HG03039 (cell line): ENCODE measurements at regions not wholly inside any gene's neighbourhood (a gene's known extent, or its start where the extent isn't known, plus 50 kb on each side); places are given as distances from the start of the nearest gene placed in this dataset.
"Not testable (repeated sequence)": the region's sequence is repeated elsewhere in the genome, so short reads cannot be mapped to it uniquely, and the experiment has no call there.

Source experiments
- ATAC-seq: cut with Tn5 transposase; IDR thresholded peaks from one replicate; pipeline ENCODE4 v1.9.1; 2021; ENCODE audit warnings: mild to moderate bottlenecking, moderate library complexity; ENCODE audit not compliant: unreplicated experiment

DNA sequence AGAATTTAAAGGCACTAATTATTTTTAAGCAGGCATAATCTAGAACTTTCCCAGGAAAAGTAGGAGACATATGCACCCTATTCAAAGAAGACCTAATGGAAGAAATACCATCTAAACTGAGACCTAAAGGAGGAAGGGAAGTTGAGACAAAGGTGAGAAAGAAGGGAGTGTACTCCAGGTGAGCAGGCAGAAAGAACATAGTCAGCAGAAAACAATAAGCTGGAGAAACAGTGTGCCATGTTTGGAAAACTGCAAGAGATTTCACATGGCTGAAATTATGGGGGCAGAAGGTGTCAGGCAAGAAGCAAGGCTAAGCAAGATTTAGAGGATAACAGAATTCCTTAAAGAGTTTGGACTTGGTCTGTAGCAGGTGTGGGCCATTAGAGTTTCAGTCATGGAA, 167.0 kb upstream of the USP25 start:
- ATAC-seq, result no peak

DNA sequence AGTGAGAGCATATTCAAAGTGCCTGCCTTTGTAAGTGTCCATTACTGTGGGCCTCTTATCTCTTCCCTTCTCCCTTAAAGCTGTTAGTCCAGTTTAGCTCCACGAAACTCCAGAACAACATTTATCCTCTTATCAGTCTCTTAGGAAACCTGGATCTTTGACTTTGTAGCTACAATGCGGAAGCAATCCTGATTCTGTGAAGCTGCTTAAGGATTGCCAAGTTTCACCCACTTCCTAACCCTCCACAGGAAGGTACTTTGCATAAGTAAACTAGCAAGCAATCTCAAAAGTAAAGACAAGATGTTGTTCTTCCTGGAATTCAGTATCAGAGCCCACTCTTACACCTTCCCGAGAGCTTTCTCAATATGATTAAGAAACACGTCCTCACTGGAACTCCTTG, 164.9 kb upstream of the USP25 start:
- ATAC-seq, result no peak

DNA sequence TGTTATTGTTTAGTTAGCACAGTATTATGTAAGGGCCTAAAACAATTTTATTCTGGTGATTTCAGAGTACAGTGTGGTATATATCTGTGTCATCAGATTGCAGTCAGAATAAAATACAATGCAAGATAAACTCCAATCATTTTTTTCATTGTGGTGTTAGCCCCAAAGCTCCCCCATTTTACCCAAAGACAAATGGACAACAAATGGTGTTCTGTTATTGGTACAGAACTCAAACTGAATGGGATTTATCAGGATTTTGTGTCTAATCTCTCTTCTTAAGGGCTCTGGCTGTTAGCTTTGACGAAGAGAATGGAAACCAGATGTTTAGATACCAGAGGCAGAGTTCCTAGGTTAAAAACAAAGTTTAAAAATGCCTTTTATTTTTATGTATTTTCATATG, 163.1 kb upstream of the USP25 start:
- ATAC-seq, result no peak

DNA sequence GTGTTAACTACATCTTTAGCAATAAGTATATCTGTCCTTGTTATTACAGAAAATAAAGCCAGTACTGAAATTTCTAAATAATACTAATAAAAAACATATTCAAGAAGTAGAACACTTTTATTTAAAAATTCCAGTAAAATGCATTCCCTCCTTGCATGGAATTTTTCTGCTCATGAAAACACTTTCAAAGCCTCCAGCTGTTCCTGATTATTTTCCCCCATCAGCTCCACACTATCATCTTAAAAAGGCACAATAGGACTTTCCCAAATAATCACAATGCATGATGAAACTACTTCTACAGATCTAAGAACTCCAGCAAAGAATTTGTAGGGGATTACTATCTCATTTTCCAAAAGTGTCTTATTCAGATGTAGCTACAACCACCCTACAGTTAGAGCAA, 162.6 kb upstream of the USP25 start:
- no peak for ATAC-seq

DNA sequence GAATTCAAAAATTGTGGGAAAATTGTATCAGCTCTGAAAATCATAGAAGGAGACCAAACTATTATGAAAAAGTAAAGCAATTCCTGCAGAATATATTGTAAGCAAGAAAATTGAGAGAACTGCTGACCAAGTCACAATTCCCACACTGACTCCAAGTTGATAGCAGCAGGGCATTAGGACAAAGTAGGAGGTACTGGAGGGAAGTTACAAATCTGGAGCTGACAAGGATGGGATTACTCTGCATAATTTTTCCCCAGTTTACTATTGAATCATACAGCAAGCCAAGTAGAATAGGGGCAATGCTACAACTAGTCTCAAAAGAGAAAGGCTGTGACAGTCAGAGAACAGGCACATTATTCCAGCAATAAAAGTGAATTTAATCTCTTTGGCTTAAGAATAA, 161.3 kb upstream of the USP25 start:
- no peak for ATAC-seq

DNA sequence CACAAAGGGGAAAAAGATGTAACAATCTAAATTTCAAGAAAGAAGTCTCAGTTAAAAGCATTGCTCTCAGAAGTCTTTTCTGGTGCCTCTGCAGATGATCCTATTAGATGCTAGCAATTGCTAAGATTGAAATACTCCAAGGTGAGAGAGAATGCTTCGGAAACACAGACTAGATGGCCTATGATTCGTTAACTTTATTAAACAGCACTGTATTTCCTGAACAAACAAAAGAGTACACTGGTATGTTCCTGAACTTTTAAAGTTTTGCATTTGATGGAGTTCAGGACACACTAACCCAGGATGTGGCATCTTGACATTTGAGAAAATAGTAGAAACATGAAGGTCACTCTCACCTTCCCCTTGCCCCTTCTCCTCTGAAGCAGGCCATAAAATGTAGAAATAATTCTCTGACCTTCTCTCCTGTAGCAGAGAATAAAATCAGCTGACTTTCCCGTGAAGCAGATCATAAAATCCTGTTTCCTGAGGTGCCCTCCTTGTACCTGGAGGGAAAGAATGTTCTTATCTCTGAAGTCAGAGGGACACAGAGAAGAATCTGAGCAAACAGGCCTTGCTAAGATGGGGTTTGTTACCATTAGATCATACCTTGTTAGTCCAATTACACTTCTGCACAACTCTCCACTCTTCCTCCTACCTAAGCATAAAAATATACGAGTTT, 142.9 kb upstream of the USP25 start:
- ATAC-seq, result no peak

DNA sequence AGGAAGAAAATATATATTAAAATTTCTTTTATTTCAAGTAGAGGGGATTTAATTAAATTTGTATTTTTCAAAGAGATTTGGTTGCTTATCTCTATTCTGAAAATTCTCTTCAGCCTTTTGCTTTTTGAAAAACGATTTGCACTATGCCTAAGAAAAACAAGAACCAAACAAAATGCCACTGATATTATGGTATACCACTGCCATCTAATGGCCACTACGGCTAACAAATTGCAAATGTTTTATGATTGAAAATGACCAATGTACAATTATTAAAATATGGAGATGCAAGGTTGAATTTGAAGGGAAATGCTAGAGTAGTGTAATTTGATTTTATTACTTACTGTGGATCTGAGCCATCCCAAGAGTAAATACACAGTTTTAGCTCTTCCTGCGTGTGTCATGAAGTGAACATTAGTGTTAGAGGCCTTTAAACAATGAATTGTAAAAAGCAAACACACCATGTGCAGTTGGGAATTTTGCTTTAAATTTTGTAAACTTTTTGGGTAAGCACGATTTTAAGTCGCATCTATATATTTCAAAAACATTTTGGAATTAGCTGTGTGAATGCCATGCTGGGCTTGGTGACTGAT, 137.4 kb upstream of the USP25 start:
- ATAC-seq, result no peak

DNA sequence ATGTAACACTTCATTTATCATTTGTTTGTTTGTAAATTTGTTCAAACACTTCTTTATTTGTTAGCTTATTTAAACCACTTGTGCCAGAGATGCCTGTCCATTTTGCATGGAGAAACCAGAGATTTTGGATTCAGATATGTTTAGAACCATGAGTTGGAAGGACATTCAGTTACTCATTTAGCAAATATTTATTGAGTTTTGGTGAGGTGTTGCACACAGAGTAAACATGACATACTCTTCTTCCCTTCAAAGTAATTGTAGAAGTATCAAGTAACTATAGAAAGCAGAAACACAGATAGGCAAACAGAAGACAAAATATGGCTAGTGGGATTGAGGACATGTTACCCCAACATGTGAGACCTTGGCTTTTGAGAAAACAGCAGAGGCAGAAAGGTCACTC, 136.8 kb upstream of the USP25 start:
- no peak for ATAC-seq

DNA sequence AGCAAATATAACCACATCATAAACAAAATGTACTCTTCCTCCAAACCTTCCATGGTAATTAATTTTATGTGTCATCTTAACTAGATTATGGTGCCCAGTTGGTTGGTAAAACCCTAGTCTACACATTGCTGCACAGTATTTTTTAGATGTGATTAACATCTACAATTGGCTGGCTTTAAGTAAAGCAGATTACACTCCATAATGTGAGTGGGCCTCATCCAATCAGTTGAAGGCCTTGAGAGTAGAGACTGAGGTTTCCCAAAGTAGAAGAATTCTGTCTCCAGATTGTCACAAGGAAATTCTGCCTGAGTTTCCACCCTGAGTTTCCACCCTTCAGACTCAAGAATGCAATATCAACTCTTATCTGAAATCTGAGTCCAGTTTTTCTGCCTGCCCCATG, 128.4 kb upstream of the USP25 start:
- no peak for ATAC-seq

DNA sequence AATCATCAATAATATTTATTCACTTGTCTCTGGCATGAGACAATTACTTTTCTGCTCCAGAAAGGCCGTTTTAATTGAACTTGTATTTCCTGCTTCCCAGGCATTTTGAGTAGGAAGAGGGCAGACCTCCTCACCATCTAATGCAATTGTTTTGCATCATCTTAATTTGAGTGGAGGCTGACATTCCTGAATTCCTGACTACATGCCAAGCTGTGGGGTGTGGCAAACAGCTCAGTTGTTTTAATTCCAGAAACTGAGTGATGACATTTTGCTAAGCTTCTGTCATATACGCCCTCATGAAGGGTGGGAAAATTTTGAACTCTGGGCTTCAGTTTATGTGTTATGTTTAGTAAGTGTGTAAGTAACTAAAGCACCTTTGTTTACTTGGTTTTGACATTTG, 125.4 kb upstream of the USP25 start:
- ATAC-seq, result no peak

DNA sequence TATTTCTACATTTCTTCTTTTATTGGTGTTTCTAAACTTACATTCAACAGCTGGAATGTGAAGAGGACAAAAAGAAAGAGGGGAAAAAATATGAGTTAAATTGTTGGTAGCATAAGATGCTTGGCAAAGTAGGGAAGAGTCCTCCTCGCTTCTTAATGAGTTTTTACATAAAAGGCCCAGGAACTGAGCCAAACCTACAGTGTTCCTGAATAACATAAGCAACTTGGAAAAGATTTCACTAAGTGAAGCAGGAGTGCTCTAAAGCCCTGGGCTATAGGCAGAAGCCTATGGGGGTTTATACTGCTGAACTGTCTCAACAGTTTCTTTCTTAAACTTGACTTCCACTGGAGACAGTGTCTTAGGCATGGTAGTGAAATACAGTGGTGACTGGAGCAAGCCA, 115.0 kb upstream of the USP25 start:
- ATAC-seq, result no peak

DNA sequence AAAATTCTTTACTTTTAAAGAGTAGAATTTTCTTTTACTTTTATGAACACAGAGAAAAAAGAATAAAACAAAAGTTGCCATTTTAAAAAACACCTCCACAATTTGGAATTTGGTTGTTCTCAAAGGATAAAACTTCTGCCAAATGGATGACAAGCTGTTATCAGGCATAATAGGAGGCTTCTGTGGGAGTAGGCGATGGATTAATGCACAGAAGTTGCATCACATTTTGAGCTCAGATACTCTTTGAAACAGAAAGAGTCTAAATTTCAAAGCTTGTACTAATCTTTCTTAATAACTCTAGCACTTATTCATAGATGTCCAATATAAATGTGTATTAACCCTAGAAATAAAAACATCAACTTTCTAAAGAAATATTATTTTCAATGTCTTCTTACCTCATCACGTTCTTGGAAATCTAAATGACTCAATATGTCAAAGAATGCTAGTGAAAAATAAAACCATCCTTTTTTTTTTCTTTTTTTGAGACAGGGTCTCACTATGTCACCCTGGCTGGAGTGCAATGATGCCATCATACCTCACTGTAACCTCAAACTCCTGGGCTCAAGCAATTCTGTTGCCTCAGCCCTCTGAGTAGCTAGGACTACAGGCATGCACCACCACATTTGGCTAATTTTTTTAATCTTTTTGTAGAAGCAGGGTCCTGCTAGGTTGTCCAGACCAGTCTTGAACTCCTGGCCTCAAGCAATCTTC, 112.8 kb upstream of the USP25 start:
- no peak for ATAC-seq

DNA sequence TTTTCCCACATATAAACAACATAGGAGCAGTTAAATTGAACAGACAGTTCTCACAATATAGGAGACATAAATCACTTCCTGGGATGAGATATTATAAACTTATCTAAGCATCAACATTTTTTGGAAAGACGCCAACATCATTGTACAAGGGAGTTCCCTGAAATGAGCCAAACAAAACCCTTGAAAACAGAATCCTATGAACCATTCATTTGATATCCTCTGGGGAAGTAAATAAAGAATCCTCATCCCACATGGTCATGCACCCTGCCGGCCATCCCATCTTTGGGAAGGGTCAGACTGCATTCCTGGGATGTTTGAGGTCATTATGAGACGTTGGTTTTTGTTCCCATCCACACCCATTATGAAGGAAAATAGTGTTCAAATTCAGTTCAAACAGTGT, 111.8 kb upstream of the USP25 start:
- ATAC-seq, result no peak

DNA sequence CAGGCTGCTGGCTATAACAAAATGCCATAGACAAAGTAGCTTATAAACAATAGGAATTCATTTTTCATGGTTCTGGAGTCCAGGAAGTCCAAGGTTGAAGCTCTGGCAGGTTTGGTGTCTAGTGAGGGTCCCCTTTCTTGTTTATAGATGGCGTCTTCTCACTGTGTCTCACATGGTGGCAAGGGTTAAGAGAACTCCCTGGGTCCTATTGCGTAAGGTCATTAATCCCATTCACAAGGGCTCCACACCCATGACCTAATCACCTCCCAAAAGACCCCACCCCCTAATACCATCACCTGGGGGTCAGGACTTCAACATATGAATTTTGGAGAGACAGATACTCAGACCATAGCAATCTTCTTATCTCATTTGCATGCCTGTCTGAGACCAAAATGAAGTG, 108.9 kb upstream of the USP25 start:
- no peak for ATAC-seq

DNA sequence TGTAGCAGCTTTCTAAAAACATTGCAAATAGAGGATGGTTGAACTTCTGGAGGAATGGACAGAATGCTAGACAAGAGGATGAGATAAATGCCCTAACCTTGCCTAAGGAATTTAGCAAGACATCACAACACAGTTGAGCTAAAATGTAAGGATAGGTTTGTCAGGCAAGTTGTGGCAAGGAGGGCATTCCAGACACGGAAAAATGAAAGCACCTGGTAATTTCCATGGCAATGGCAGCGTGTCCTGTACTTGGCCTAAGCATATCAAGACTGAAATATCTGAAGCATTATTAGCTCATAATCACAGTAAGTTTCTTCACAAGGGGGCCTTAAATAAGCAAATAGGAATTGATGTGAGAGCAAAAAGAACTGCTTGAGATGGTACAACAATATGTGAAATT, 105.1 kb upstream of the USP25 start:
- ATAC-seq, result no peak

DNA sequence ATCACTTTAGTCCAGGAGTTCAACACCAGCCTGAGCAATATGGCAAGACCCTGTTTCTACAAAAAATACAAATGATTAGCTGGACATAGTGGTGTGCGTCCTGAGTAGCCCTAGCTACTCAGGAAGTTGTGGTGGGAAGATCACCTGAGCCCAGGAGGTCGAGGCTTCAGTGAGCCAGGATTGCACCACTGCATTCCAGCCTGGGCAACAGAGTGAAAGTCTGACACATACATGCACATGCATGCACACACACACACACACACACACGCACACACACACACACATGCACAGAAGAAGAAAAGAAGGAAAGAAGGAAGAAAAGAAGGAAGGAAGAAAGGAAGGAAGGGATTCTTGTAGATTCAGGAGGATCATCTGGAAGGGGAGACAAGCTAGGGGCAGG, 104.4 kb upstream of the USP25 start:
- no peak for ATAC-seq

DNA sequence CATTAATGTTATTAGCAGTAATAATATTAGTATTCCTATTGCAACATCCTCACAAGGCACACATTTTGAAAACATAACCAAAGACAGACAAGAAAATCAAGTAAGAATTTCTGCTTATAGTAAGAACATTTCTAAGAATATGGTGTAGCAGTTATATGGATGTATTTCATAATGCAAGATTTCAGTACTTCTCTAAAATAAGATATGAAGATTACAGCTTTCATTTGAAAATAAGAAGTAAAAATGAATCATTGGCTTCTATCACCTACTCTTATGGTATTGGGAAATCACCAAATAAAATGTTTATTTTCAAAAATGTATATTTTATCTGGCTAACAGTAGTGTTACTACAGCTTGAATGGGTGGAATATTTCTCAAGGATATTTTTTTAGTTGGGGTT, 103.8 kb upstream of the USP25 start:
- ATAC-seq, result no peak

DNA sequence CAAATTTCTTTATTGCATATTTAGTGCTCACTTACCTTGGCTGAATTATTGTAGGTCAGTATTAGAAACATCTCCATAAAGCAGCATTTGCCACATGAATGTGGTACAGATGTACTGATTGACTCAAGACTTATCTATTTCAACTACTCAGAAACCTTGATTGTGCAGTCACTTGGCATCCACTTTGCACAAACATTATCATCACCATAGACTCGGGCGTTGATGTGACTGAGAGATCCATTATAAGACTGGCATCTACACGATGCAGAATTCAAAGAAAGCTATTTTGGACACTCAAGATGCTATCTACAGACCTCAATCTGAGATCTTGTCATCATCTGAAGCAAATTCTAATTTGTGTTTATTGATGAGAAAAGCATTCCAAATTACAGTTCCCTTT, 102.8 kb upstream of the USP25 start:
- no peak for ATAC-seq

DNA sequence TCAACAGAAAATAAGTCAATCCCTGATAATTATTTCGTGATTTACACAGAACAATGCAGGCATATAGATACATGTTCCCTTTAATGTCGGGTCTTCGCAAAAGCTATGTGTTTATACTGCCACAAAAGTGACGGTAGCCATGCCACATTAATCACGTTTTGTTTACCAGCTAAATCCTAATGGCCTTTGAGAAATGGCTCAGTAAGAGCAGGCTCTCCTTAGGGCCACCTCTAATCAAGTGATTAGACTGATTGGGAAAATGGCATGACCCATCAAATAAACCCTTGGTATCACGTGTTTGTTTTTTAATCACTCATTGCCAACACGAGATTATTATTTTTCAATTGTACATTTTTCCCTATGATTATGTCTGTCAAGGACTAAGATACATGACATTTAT, 102.0 kb upstream of the USP25 start:
- no peak for ATAC-seq

DNA sequence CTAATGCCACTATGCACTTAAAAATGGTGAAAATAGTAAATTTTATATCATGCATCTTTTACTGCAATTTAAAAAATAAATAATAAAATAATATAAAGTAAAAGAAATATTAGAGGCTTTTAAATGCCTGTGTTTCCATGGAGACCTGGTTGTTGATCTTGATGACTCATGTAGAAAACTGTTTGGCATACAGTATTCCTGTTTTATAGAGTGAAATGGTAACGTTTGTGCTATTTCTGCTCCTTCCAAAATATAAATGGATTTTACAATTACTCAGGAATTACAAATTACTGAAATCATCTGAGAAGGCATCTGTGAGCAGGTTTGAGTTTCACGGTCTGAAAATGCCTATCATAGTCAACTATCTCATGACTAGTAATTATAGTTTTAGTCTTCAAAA, 98.4 kb upstream of the USP25 start:
- ATAC-seq, result no peak

DNA sequence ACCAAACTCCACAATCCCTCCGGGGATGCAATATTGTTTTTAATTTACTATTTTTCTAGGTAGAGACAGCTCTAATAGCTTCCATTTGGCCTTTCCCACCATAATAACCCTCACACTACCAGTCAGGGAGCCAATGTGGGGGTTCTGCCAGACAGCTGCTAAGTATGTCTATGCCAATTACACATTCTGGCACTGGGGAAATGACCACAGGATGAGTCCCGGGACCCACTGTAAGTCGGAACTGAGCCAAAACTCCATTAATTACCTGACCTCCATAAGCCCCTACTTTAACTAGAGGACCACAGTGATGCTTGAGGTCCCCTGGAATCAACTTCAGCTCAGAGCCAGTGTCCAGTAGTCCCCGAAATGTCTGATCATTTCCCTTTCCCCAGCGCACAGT, 95.2 kb upstream of the USP25 start:
- ATAC-seq, result not testable (repeated sequence)

DNA sequence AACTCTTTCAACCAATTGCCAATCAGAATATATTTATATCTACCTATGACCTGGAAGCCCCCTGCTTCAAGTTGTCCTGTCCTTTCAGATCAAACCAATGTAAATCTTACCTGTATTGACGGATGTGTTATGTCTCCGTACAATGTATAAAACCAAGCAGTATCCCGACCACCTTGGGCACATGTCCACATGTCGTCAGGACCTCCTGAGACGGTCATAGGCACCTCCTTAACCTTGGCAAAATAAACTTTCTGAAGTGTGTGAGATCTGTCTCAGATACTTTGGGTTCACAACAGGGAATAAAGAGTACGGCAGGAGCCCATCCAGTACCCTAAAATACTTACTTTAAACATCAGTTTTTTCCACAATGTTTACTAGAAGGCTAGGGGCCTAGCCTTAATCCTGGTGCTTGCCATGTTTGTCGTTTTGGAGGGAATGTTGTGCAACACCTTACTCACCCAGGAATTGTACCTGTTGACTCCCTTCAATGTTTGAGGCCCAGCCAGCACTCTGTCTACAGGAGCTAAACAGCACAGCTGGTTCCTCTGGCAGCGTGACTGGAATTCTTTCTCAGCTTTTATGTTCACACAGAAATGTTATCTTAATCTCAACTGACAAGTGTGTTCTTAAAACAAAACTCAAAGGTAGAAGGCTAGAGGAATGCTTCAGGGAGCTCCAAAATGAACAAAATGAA, 90.8 kb upstream of the USP25 start:
- no peak for ATAC-seq
